IMR-90 (cell line): ENCODE measurements at regions not wholly inside any gene's neighbourhood (a gene's known extent, or its start where the extent isn't known, plus 50 kb on each side); places are given as distances from the start of the nearest gene placed in this dataset.

Experiments
- BHLHE40 ChIP-seq: fragments of 150-350 bp; IDR thresholded peaks from 2 replicates; pipeline ENCODE4 v1.6.1; 2016; ENCODE audit warnings: mild to moderate bottlenecking, low read depth, low read length
- CTCF ChIP-seq: conservative IDR thresholded peaks from 2 replicates; pipeline ENCODE4 v1.5.1; 2012; ENCODE audit warnings: mild to moderate bottlenecking, low read depth, low read length, improper control_type of control experiment
- POLR2A ChIP-seq: IDR thresholded peaks from 2 replicates; pipeline ENCODE4 v1.6.1; 2012; ENCODE audit warnings: mild to moderate bottlenecking, low read depth, low read length
- RCOR1 ChIP-seq: IDR thresholded peaks from 2 replicates; pipeline ENCODE4 v1.6.1; 2012; ENCODE audit warnings: mild to moderate bottlenecking, low read length, improper control_type of control experiment; ENCODE audit not compliant: insufficient replicate concordance
- RFX5 ChIP-seq: IDR thresholded peaks from 2 replicates; pipeline ENCODE4 v1.8.0; 2012; ENCODE audit warnings: low read depth, mild to moderate bottlenecking, low read length, moderate library complexity
- USF2 ChIP-seq: fragments of 150-350 bp; IDR thresholded peaks from 2 replicates; pipeline ENCODE4 v1.6.1; 2017; ENCODE audit warnings: mild to moderate bottlenecking, antibody characterized with exemption, low read length, low read depth

DNA sequence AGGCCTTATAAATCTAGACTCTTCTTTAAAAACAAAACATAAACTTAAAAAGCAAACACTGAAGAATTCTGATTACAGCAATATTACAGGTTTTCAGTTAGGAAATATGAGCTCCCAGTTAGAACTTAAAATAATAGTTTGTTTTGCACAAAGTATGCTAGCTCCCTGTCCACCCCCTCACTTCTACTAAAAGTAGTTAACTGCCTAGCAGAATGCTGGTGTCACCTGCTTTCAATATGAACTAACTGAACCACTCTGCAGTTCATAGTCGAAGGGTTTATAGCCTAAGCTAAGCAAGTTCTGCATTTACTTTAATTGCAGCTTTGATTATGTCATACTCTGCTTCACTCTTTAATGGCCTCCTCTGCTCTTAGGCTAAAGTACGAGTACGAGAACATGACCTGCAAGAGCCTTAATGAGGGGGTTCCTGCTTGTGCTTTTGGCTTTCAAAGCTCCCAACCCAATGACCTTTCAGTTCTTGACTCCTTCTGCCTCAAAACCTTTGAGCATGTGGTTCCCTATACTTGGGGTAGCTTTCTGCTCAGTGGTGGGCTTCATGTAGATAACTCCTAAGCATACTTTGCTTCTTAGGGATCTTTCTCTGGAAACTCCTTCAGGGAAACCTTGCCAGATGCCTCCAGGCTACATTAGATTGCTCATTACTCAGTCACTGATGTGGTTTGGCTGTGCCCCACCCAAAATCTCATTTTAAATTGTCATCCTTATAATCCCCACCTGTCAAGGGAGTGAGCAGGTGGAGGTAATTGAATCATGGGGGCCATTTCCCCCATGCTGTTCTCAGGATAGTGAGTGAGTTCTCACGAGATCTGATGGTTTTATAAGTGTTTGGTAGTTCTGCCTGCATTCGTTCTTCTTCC lies 278.9 kb upstream of the ARGLU1 start:
- no peak for TF ChIP-seq RFX5
- TF ChIP-seq RCOR1 = no peak
- TF ChIP-seq BHLHE40 = no peak
- TF ChIP-seq CTCF = no peak
- no peak for TF ChIP-seq POLR2A
- no peak for TF ChIP-seq USF2
